LNCaP clone FGC (cell line): ENCODE measurements at regions not wholly inside any gene's neighbourhood (a gene's known extent, or its start where the extent isn't known, plus 50 kb on each side); places are given as distances from the start of the nearest gene placed in this dataset.

Experiments used
- DNase-seq: peaks from one replicate; pipeline ENCODE4 v3.0.0-alpha.2; 2011; ENCODE audit warnings: low read depth
- H3K4me3 ChIP-seq: 2 replicates; pipeline ENCODE4 v1.5.1; 2011; ENCODE audit warnings: mild to moderate bottlenecking, low read depth, low read length, control low read depth
- TF ChIP-seq, protein P1 (sequence below): IDR thresholded peaks from 2 replicates; pipeline ENCODE4 v1.5.1; 2012; ENCODE audit warnings: mild to moderate bottlenecking; ENCODE audit not compliant: control insufficient read depth, insufficient read depth; ENCODE audit errors: extremely low read depth

DNA sequence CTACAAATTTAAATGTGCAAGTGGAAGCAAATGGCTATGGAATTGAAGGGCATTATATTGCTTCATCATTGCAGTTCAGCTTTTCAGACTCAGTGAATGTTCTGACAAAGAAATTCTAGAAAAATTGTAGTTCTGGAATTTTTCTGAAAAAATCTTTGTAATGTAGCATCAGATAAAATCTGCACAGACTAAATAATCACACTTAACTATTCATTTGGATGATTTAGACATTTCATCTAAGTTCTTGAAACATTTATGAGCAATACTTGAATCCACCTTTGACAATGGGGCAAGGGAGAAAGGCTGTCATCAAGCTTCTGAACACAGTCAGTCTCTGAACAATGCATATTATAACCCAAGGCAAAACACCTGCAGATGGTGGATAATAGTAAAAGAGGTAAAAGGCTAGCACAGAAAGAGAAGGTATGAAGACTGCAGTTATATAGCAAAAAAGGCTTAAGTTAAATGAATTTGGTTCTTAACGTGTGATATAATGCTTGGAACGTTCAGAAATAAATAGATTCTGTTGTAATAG is 1352.0 kb upstream of the NUDT12 start:
- TF ChIP-seq, protein P1, sequence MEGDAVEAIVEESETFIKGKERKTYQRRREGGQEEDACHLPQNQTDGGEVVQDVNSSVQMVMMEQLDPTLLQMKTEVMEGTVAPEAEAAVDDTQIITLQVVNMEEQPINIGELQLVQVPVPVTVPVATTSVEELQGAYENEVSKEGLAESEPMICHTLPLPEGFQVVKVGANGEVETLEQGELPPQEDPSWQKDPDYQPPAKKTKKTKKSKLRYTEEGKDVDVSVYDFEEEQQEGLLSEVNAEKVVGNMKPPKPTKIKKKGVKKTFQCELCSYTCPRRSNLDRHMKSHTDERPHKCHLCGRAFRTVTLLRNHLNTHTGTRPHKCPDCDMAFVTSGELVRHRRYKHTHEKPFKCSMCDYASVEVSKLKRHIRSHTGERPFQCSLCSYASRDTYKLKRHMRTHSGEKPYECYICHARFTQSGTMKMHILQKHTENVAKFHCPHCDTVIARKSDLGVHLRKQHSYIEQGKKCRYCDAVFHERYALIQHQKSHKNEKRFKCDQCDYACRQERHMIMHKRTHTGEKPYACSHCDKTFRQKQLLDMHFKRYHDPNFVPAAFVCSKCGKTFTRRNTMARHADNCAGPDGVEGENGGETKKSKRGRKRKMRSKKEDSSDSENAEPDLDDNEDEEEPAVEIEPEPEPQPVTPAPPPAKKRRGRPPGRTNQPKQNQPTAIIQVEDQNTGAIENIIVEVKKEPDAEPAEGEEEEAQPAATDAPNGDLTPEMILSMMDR = no peak
- DNase-seq = no peak
- H3K4me3 ChIP-seq = no peak overlapping the region

DNA sequence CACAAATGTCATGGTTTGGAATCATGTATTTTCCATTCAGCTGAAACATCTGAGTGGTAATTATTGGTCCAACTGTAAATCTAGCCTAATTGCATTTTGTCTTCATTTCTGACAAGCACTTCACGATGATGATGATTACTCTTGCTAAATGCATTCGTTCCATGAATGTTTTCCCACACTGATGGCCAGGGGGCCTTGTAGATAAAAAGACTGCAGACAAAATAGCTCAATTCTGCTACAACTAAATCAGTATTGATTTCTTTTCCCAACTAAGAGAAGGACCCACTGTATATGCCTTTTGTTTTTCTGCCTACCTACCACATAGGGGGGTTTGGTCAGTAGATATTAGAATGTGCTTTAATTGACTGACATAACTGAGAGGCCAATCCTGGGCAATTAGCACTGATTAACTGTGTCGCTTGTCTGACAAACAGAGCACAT is 1351.3 kb upstream of the NUDT12 start:
- DNase-seq = no peak
- TF ChIP-seq, protein P1 = no peak
- H3K4me3 ChIP-seq = no peak overlapping the region

DNA sequence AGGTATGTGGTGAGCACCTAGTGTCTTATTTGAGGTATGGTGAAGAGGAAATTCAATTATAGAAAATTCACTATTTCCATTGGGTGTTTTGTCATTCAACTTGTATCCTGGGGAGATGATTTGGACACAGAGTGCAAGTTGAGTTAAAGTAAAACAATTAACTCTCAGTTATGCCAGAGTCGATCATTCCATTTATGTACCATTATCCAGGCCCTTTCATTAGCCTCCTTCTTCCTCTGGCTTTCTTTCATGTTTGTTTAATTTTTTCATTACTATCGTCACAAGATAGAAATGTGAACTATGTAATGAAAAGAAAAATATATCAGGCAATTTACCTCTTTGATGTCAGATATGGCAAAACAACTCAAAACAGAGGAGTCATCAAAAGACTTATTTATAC is 1347.2 kb upstream of the NUDT12 start:
- DNase-seq = no peak
- TF ChIP-seq, protein P1 = no peak
- no peak overlapping the region for H3K4me3 ChIP-seq

DNA sequence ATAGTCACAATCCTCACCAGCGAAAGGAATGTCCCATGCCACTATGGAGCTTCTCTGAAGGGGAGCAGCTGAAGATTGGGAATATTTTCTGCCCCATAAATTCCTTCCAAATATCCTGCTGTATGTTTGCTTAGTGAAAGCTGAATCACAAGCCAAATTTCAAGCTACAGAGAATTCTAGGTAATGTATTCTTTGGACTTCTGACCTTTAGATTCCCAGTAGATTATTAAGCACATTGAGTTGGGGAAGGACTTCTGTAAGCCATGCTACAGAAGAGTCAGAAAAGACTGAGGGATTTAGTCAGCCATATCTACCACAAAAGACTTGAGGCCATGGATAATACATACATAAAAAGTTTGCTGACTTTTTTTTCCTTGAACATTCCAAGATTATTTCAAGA is 1342.0 kb upstream of the NUDT12 start:
- DNase-seq = no peak

DNA sequence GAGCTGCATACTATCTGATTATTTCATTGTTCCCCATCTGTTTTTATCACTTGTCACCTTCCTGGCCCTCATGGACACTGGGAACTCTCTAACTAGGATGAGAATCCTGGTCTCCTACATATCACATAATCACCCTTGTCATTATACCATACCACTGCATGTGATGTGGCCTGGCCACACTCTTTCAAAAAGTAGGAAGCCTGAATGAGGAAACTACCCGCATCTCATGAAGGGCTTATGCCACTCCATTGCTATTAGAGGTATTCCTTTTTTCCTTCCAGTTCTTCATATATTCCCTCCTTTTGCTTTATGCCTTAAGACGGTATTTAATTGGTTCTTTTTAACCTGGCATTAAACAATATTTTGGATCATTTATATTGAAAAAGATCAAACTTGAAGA is 1341.4 kb upstream of the NUDT12 start:
- TF ChIP-seq, protein P1 = no peak
- no peak for DNase-seq
- no peak overlapping the region for H3K4me3 ChIP-seq

More for the DNA sequence above, 1342.0 kb upstream of the NUDT12 start:
- TF ChIP-seq, protein P1 = no peak
- H3K4me3 ChIP-seq = no peak overlapping the region

DNA sequence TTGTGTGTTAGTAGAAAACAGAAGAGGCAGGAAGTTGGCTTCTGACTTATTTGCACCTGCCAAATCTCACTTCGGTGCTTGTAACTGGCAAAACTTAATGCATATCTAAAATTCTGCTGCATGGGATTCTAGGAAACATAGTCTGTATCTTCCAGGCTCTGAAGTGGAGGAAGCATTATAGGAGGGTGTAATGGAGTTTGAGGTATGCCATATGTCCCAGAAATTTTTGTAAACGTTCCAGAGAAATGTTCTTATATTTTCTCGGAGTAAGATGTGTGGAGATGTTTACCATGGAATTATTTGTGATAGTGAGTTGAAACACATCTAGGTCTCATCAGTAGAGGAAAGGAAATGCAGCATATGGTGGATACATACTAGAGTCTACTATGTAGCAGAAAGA is 1329.0 kb upstream of the NUDT12 start:
- DNase-seq = no peak
- TF ChIP-seq, protein P1 = no peak
- no peak overlapping the region for H3K4me3 ChIP-seq

DNA sequence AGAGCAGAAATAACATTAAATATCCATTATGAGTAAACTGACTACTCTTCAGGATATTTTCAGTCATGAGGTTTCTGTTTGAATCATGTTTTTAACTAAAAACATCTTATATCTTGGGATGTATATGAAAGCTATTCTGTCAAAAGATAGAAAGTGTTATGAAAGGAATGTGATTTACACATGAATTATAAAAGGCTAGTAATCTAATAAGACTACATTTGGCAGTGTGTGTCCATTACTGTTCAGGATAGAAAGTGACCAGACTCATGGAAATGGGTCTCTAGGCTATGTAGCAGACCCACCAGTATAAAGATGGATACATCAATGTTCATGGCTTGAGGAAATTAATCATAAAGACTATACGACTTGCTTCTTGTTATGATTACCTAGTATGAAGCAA is 1328.2 kb upstream of the NUDT12 start:
- H3K4me3 ChIP-seq = no peak overlapping the region
- TF ChIP-seq, protein P1 = no peak
- no peak for DNase-seq
